ENCODE measurements at regions not wholly inside any gene's neighbourhood (a gene's known extent, or its start where the extent isn't known, plus 50 kb on each side); places are given as distances from the start of the nearest gene placed in this dataset.

DNA sequence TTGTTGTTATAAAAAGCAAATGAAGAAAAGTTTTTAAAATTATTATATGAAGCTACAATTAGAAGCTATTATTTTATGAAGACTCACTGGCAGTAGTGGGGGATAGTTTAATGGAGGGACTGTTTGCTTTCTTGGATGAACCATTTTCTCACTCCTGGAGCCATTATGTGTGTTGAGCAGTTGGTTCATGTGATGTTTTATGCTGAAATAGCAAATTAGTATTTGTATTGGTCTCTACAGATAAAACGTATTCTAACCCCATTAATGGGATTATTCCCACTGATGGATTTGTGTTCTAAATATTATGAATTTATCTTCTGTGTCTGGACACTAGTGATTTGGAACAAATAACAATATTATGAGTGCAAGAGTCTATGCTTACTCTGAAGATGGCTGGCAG, 507.5 kb upstream of the FSHR start:
- Histone ChIP-seq H4K8ac (ENCODE audit: low read depth, low read length) (no peak overlapping the region), H3K4ac (ENCODE audit: low read depth, low read length) (no peak overlapping the region), H3K4me1 (ENCODE audit: control insufficient read depth in 1 of 2, insufficient read depth in 2 of 2, low read length in 2 of 2) (no peaks in the 10 kb centered on the region), H2AFZ (ENCODE audit: insufficient read depth, low read length, poor library complexity) (no peak overlapping the region), H3K27ac (ENCODE audit: low read depth, low read length) (no peak overlapping the region), H3K4me2 (ENCODE audit: low read length) (no peak overlapping the region), H3K23ac (ENCODE audit: low read length) (no peak overlapping the region), H3K36me3 (ENCODE audit: control insufficient read depth in 1 of 2, insufficient read depth in 2 of 2, low read length in 2 of 2) (no peaks in the 10 kb centered on the region), H3K14ac (ENCODE audit: low read length) (no peak overlapping the region), H3K79me2 (ENCODE audit: control insufficient read depth, insufficient read depth, low read length, poor library complexity) (no peaks in the 10 kb centered on the region), H3K9me3 (ENCODE audit: insufficient read depth, low read depth, low read length) (no peaks in the 10 kb centered on the region), H3K18ac (ENCODE audit: low read length) (no peak overlapping the region), H2BK12ac (ENCODE audit: low read length) (no peak overlapping the region), H4K12ac (ENCODE audit: low read depth, low read length) (no peak overlapping the region), H3K79me1 (ENCODE audit: low read length) (no peaks in the 10 kb centered on the region), H2AK5ac (ENCODE audit: low read length) (no peak overlapping the region), H3K4me3 (ENCODE audit: low read depth, low read length) (no peak overlapping the region), H3K27me3 (ENCODE audit: insufficient read depth, low read length) (no peaks in the 10 kb centered on the region), H2BK5ac (ENCODE audit: low read depth, low read length, poor library complexity) (no peak overlapping the region), H2BK120ac (ENCODE audit: insufficient read depth, low read length, poor library complexity) (no peak overlapping the region), H3K9ac (ENCODE audit: low read length) (no peak overlapping the region), H4K91ac (ENCODE audit: low read depth, low read length) (no peak overlapping the region)
- DNase-seq, result no peak
- WGBS (ENCODE audit: extremely low coverage, insufficient coverage, insufficient read length), result no CpG with 5 or more reads among the region's 1 CpG

DNA sequence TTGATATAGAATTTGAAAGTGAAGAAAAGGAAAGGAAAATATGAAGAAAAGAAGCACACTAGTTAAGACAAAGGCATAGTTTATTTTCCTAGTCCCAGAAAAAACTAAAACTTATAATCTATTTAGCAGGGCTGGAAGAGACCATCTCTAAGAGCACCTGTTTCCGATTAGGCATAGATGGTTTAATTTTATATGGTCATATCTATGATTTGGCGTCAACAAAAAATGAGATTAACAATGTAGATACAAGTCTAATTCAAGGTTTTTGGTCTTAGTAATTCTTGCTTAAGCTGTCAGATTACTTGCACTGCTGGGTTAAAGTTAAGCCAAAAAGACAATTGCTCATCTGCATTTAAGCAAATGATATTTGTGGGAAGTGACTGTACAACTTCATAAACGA, 502.5 kb upstream of the FSHR start:
- no peak overlapping the region for H2BK5ac ChIP-seq (ENCODE audit: low read depth, low read length, poor library complexity)
- H2AFZ ChIP-seq (ENCODE audit: insufficient read depth, low read length, poor library complexity), result no peak overlapping the region
- no peaks in the 10 kb centered on the region for H3K4me1 ChIP-seq (ENCODE audit: control insufficient read depth in 1 of 2, insufficient read depth in 2 of 2, low read length in 2 of 2)
- no peak overlapping the region for H3K4me3 ChIP-seq (ENCODE audit: low read depth, low read length)
- no peak overlapping the region for H2BK120ac ChIP-seq (ENCODE audit: insufficient read depth, low read length, poor library complexity)
- no peak overlapping the region for H3K14ac ChIP-seq (ENCODE audit: low read length)
- DNase-seq, result no peak
- no peak overlapping the region for H2AK5ac ChIP-seq (ENCODE audit: low read length)
- no peak overlapping the region for H3K27ac ChIP-seq (ENCODE audit: low read depth, low read length)
- no peaks in the 10 kb centered on the region for H3K79me2 ChIP-seq (ENCODE audit: control insufficient read depth, insufficient read depth, low read length, poor library complexity)
- no peaks in the 10 kb centered on the region for H3K36me3 ChIP-seq (ENCODE audit: control insufficient read depth in 1 of 2, insufficient read depth in 2 of 2, low read length in 2 of 2)
- H3K4me2 ChIP-seq (ENCODE audit: low read length), result no peak overlapping the region
- H3K9ac ChIP-seq (ENCODE audit: low read length), result no peak overlapping the region
- WGBS (ENCODE audit: extremely low coverage, insufficient coverage, insufficient read length), result no CpG with 5 or more reads among the region's 3 CpGs
- no peak overlapping the region for H4K8ac ChIP-seq (ENCODE audit: low read depth, low read length)
- H3K79me1 ChIP-seq (ENCODE audit: low read length), result no peaks in the 10 kb centered on the region
- H3K9me3 ChIP-seq (ENCODE audit: insufficient read depth, low read depth, low read length), result no peaks in the 10 kb centered on the region
- no peak overlapping the region for H4K91ac ChIP-seq (ENCODE audit: low read depth, low read length)
- H3K4ac ChIP-seq (ENCODE audit: low read depth, low read length), result no peak overlapping the region
- H3K23ac ChIP-seq (ENCODE audit: low read length), result no peak overlapping the region
- H4K12ac ChIP-seq (ENCODE audit: low read depth, low read length), result no peak overlapping the region
- H3K27me3 ChIP-seq (ENCODE audit: insufficient read depth, low read length), result no peaks in the 10 kb centered on the region
- no peak overlapping the region for H2BK12ac ChIP-seq (ENCODE audit: low read length)
- H3K18ac ChIP-seq (ENCODE audit: low read length), result no peak overlapping the region

DNA sequence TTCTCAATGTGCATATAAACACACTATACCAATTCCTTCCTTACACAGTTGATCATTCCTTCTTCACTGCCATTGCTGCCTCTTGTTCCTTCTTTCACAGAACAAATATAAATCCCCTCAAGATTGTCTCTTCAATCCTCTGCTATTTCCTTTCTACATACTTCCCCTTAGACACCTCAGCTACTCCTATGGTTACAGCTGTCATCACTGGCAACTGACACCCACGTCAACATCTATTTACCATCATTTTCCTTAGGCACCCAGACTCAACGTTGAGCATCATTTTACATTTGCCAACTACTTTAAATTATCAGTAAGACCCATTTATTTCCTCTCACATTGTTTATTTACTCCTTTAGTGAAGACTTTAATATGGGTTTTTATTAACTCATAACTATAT, 488.8 kb upstream of the FSHR start:
- no peak overlapping the region for H3K4ac ChIP-seq (ENCODE audit: low read depth, low read length)
- no CpG with 5 or more reads among the region's 2 CpGs for WGBS (ENCODE audit: extremely low coverage, insufficient coverage, insufficient read length)
- no peaks in the 10 kb centered on the region for H3K27me3 ChIP-seq (ENCODE audit: insufficient read depth, low read length)
- H2BK5ac ChIP-seq (ENCODE audit: low read depth, low read length, poor library complexity), result no peak overlapping the region
- no peaks in the 10 kb centered on the region for H3K36me3 ChIP-seq (ENCODE audit: control insufficient read depth in 1 of 2, insufficient read depth in 2 of 2, low read length in 2 of 2)
- H3K18ac ChIP-seq (ENCODE audit: low read length), result no peak overlapping the region
- H2BK120ac ChIP-seq (ENCODE audit: insufficient read depth, low read length, poor library complexity), result no peak overlapping the region
- H3K9ac ChIP-seq (ENCODE audit: low read length), result no peak overlapping the region
- no peak overlapping the region for H2AFZ ChIP-seq (ENCODE audit: insufficient read depth, low read length, poor library complexity)
- no peak overlapping the region for H4K8ac ChIP-seq (ENCODE audit: low read depth, low read length)
- H3K4me1 ChIP-seq (ENCODE audit: control insufficient read depth in 1 of 2, insufficient read depth in 2 of 2, low read length in 2 of 2), result no peaks in the 10 kb centered on the region
- no peaks in the 10 kb centered on the region for H3K79me1 ChIP-seq (ENCODE audit: low read length)
- H3K14ac ChIP-seq (ENCODE audit: low read length), result no peak overlapping the region
- no peaks in the 10 kb centered on the region for H3K79me2 ChIP-seq (ENCODE audit: control insufficient read depth, insufficient read depth, low read length, poor library complexity)
- no peak overlapping the region for H2BK12ac ChIP-seq (ENCODE audit: low read length)
- H3K27ac ChIP-seq (ENCODE audit: low read depth, low read length), result no peak overlapping the region
- H4K91ac ChIP-seq (ENCODE audit: low read depth, low read length), result no peak overlapping the region
- H3K23ac ChIP-seq (ENCODE audit: low read length), result no peak overlapping the region
- no peak overlapping the region for H3K4me3 ChIP-seq (ENCODE audit: low read depth, low read length)
- no peak overlapping the region for H4K12ac ChIP-seq (ENCODE audit: low read depth, low read length)
- no peak for DNase-seq
- H2AK5ac ChIP-seq (ENCODE audit: low read length), result no peak overlapping the region
- H3K4me2 ChIP-seq (ENCODE audit: low read length), result no peak overlapping the region
- H3K9me3 ChIP-seq (ENCODE audit: insufficient read depth, low read depth, low read length), result no peaks in the 10 kb centered on the region

DNA sequence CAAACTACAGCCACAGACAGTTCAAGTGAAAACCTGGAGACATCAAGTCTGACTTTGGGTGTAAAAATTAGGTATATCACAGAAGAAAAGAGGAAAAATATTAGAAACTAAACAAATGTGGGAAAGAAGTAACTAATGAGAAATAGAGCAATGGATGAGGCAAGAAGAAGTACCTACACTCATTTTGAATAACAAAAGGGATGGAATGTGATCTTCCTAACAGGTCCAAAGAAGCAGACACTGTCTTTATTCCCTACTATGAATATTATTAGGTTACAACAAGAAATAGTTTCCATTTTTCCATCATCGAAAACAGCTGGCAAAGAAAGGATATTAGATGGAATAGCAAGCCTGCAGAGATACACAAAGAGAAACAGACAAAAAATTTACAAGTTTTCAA, 486.3 kb upstream of the FSHR start:
- Histone ChIP-seq H3K79me2 (ENCODE audit: control insufficient read depth, insufficient read depth, low read length, poor library complexity) (no peaks in the 10 kb centered on the region), H2AK5ac (ENCODE audit: low read length) (no peak overlapping the region), H3K27ac (ENCODE audit: low read depth, low read length) (no peak overlapping the region), H3K9ac (ENCODE audit: low read length) (no peak overlapping the region), H4K8ac (ENCODE audit: low read depth, low read length) (no peak overlapping the region), H2BK12ac (ENCODE audit: low read length) (no peak overlapping the region), H3K27me3 (ENCODE audit: insufficient read depth, low read length) (no peaks in the 10 kb centered on the region), H3K36me3 (ENCODE audit: control insufficient read depth in 1 of 2, insufficient read depth in 2 of 2, low read length in 2 of 2) (no peaks in the 10 kb centered on the region), H2BK120ac (ENCODE audit: insufficient read depth, low read length, poor library complexity) (no peak overlapping the region), H3K23ac (ENCODE audit: low read length) (no peak overlapping the region), H2BK5ac (ENCODE audit: low read depth, low read length, poor library complexity) (no peak overlapping the region), H3K4me1 (ENCODE audit: control insufficient read depth in 1 of 2, insufficient read depth in 2 of 2, low read length in 2 of 2) (no peaks in the 10 kb centered on the region), H3K4me3 (ENCODE audit: low read depth, low read length) (no peak overlapping the region), H3K9me3 (ENCODE audit: insufficient read depth, low read depth, low read length) (no peaks in the 10 kb centered on the region), H3K4me2 (ENCODE audit: low read length) (no peak overlapping the region), H3K4ac (ENCODE audit: low read depth, low read length) (no peak overlapping the region), H3K14ac (ENCODE audit: low read length) (no peak overlapping the region), H3K18ac (ENCODE audit: low read length) (no peak overlapping the region), H4K12ac (ENCODE audit: low read depth, low read length) (no peak overlapping the region), H4K91ac (ENCODE audit: low read depth, low read length) (no peak overlapping the region), H3K79me1 (ENCODE audit: low read length) (no peaks in the 10 kb centered on the region), H2AFZ (ENCODE audit: insufficient read depth, low read length, poor library complexity) (no peak overlapping the region)
- no CpG with 5 or more reads among the region's 1 CpG for WGBS (ENCODE audit: extremely low coverage, insufficient coverage, insufficient read length)
- DNase-seq, result no peak

Data from trophoblast cell (in vitro differentiated cells and primary cell).